HepG2 (cell line): ENCODE measurements at regions not wholly inside any gene's neighbourhood (a gene's known extent, or its start where the extent isn't known, plus 50 kb on each side); places are given as distances from the start of the nearest gene placed in this dataset.

ENCODE experiments used
- KIAA2018 ChIP-seq: sonication (generic); formaldehyde crosslinking; IDR thresholded peaks from 2 replicates; pipeline ENCODE4 v1.5.0; 2020; ENCODE audit warnings: mild to moderate bottlenecking, missing genetic modification reagents, borderline replicate concordance
- SATB2 ChIP-seq: sonication (generic); formaldehyde crosslinking; IDR thresholded peaks from 2 replicates; pipeline ENCODE4 v1.5.0; 2020; ENCODE audit warnings: missing genetic modification reagents
- ZHX2 ChIP-seq, 2 experiments: sonication (generic) in 1 of 2; formaldehyde crosslinking in 1 of 2; IDR thresholded peaks; 2 replicates each; pipeline versions ENCODE4 v1.6.1 to v1.9.0; 2014 to 2022; ENCODE audit warnings: antibody characterized with exemption in 1 of 2, borderline replicate concordance in 1 of 2, inconsistent platforms in 1 of 2, low read depth in 1 of 2, missing genetic modification reagents in 1 of 2
- ZNF7 ChIP-seq: IDR thresholded peaks from 2 replicates; pipeline ENCODE4 v1.6.1; 2016; ENCODE audit warnings: missing biosample characterization, missing genetic modification reagents
- ZSCAN21 ChIP-seq: sonication (generic); formaldehyde crosslinking; IDR thresholded peaks from 2 replicates; pipeline ENCODE4 v1.8.0; 2022; ENCODE audit warnings: mild to moderate bottlenecking, missing genetic modification reagents, moderate library complexity, borderline replicate concordance

- TF ChIP-seq KIAA2018 (no peak), ZHX2 (IDR thresholded peaks at IDR 0.05; ENCODE audit: low read depth) (no peak), ZHX2 (CRISPR knock-in tag; IDR thresholded peaks at IDR 0.05; ENCODE audit: borderline replicate concordance) (no peak), ZSCAN21 (CRISPR knock-in tag) (no peak), SATB2 (CRISPR knock-in tag) (no peak), ZNF7 (CRISPR knock-in tag) (no peak)
Measured at GRCh38 chr17:6195123-6195522, 124.9 kb downstream of the WSCD1 start (continued).
